HG03066 (cell line): ENCODE measurements at regions not wholly inside any gene's neighbourhood (a gene's known extent, or its start where the extent isn't known, plus 50 kb on each side); places are given as distances from the start of the nearest gene placed in this dataset.

Source experiments
- ATAC-seq: cut with Tn5 transposase; IDR thresholded peaks from one replicate; pipeline ENCODE4 v1.9.1; 2021; ENCODE audit warnings: low read depth; ENCODE audit not compliant: unreplicated experiment

DNA sequence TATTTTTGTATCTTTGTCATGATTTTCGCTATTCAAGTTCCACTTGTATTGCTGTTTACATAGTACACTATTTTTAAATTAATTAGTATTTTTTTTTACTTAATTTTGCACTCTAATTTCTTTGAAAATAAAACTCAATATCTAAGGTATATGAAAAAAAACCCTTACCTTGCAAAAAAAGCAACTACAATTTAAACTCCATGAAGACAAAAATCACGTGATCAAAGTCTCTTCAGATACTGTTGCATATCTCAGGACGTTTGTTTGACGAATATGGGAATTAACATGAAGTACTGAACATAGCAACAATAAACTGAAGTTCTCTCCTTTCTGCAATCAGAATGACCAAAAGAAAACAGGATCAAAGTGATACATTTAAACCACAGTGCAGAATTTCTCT lies 968.4 kb upstream of the SEL1L start:
- ATAC-seq: no peak

DNA sequence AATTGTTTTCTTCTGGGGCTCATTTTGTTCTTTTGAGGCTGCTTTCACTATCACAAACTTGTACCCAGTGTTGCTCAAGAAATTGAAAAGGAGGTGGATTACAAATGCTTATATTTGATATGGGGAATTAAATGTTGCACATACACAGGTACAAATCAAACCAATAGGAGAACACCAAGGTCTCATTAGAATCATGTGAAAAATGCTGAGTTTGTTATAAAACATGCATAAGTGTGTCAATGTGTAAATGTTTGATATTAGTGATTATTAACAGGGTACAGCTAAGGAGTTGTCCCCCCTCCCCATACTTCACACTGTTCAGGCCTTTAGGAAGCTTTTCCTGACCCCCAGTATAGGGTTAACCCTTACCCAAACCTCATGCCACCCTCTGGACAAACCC lies 971.2 kb upstream of the SEL1L start:
- no peak for ATAC-seq

DNA sequence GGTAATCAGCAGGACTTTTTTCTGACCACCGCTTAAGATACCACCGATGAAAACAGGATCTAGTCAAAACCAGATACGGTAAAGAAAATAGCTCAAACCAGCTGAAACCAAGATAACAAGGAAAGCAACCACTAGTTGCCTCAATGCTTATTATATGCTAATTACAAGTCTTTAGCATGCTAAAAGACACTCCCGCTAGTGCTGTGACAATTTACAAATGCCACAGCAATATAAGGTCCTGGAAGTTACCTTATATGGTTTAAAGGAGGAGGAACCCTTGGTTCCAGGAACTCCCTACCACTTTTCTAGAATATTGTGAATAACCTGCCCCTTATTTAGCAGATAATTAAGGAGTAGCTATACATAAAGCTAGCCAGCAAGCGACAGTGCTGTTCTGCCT lies 976.4 kb upstream of the SEL1L start:
- ATAC-seq: no peak

DNA sequence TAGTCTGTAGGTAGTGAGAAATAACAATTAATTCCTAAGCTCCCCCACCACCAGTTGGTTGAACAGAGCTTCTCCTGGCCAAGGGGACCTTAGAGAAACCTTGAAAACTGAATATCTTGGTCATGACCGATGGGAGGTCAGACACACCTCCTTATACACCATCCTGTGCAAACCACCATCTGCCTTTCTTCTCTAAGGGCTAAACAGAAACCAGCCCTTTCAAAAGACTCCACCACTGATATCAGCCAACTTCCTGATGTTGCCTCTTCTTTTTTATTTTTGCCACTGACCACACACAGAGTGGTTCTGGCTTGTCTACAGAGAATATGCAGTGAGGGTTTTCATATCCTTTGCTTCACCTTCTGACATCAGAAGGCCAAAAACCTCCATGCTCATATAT lies 977.7 kb upstream of the SEL1L start:
- ATAC-seq: no peak

DNA sequence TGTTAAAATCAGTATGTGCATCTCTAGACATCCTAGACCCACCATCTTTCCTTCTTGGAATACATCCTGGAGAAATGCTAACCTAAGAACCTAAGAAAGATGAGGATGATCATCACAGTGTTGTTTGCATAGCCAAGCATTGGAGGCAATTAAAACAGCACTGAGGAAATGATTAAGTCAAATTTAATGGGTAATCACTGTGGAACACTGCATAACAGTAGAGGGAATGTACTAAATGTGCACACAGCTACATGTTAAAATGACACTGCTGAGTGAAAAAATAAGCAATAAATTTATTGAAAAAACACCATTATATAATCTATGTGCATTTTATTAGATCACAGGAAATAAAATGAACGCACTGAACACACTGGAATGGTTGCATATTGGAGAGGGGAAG lies 987.1 kb upstream of the SEL1L start:
- no peak for ATAC-seq

DNA sequence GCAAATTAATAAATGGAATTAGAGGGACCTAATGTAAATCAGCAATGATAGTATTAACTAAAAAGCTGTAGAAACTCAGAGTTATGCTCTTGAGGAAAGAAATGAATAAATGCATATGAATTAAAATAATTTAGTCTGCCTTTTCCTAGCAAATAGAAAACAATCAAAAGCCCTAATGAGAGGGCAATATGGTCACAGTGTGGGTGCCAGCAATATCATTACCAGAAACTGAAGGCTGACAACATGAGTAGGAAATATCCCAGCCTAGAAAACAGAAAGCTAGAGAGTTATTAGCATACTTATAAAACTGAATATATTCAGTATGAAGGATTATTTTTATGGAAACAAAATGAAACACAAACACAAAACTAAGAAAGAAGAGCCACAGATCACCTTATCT lies 987.5 kb upstream of the SEL1L start:
- no peak for ATAC-seq

DNA sequence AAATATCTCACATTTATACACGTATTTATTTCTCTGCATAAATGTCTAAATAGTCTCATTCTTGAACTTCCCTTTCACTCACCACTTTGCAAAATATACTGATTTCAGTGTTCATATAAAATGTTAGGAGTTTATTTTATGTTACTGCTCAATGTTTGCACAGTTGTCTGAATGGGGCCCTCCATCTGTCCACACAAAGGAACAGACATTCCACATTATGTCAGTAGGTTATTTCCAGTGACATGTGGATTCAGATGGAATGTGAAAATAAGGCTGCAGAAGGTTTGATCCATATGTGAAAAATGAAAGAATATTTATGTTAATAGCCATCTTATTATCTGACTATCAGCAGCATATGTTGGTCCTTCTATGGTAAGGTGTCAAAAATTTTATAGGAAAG lies 994.4 kb upstream of the SEL1L start:
- no peak for ATAC-seq

DNA sequence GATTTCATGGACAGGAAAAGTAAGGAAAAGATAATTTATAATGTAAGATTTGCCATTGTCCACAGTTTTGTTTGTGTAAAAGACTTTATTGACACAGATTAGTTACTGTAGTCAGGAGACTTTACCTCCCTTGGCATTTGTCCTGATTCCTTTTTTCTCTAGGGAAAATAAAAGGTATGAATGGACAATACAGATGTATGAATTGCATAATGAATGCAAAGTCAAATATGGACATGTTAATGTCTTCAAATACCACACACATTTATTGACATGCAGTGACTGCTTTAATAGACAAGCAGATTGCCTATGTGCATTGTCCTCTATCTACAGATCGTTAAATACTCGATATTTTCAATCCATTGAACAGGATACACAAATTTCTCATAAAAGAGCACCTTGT lies 999.7 kb upstream of the SEL1L start:
- ATAC-seq: no peak

DNA sequence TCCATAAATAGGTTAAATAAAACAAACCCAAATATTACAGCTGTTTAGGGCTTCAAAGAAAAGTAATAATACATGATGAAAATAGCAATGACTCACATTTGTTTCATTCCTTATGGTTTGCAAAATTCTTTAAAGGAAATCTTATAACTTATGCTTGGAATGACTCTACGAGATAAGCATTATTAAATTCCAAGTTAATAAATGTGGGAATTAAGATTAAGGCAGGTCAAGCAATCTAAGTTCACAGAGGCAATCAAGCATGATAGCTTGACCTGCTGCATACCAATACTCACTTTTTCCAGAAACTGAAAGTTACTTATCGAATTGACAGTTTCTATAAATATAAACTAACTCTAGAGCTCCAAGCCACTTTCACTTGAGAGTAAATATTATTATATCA lies 1002.9 kb upstream of the SEL1L start:
- ATAC-seq: no peak

DNA sequence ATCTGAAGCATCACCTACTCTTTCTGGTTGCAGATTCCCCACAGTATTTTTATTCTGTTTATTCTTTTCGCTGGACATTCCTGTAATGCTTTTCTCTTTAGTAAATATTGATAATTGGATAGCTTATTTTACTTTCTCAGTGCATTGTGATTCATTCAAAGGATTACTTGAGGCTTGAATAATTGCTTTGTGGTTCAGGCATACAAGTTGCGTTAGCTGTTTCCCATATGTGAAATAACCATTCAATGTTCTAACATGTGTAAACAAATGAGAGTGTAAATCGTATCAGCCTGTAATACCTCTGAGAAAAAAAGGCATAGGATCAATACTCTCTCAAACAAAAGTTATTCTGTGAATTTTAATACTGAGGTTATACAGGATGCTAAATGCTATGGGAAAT lies 1004.2 kb upstream of the SEL1L start:
- no peak for ATAC-seq

DNA sequence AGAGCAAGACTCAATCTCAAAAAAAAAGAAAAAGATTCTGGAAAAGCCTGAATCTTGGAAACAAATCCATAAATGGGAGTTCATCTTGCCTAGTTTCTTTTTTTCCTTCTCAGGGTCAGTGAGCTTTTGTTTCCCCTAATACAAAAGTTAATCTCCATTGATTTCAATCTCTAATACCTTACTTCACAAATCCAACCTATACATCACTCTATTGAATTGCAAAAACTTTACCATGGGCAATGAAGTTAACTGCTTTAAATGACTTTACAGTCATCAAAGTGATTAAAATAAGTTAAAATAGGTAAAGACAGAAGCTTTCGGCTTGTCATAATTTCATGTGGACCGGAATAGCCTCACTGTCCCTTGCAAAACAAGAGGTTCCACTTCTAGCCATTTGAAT lies 1012.7 kb upstream of the SEL1L start:
- no peak for ATAC-seq

DNA sequence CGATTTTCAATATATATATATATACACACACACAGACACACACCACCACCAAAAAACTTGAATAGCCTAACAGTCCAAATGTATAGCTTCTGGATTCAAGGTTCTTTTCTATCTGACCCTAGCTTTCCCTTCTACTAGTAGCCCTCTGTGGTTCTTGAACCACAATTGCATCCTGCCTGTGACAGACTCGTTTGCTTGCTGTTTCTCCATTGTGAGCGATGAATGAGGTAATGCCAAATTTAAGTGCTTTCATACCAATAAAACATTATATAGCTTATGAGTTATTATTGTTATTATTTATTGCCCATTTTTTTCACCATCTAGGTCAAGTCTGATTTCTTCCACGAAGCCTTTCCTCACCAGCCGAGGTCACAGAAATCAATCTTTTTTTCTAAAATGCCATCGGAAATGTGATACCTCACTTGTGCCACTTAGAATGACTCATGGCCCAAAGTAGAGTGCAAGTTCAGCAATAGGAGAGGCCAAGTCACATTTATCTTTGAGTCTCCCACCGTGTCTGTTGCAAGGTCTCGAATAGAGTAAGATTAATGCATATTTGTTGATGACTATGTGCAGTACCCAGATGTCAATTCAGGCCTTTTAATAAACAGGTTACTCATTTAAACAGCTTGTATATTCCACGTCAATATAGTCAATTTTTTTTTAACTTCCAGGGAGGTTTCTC lies 1015.8 kb upstream of the SEL1L start:
- ATAC-seq: no peak

DNA sequence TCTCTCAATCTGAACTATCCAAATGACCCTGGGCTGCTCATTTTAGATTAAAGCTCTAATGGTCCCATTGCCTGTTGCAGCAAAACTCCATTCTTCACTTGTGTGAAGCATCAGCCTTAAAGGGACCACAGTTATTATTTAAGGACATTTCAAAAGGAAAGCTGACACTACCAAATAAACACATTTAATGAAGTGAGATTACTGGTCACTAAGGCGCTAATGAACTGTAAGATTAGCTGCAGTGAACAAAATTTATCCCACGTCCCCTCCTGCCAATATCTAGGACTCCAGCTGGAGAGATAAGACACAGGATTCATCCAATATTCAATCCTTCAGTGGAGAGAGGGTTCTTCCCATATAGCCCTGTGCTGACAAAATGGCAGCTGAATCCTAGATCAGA lies 1029.2 kb upstream of the SEL1L start:
- ATAC-seq: no peak

DNA sequence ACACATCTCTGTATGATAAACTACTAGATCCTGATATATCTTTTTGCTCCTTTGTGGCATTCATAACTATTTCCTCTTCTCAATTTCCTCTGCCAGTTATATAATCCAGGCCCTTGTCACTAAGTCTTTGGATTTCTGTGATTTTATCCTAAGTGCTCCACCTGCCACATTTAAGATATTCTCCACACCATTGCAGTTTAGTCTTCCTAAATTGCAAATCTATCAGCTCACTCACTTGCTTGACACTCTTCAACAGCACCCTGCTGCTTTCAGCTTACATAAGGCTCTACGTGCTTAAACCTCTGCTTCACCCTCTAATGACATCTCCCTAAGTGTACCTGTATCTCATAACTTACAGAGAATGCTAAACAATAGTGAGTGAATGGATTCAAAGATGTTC lies 1032.2 kb upstream of the SEL1L start:
- no peak for ATAC-seq

DNA sequence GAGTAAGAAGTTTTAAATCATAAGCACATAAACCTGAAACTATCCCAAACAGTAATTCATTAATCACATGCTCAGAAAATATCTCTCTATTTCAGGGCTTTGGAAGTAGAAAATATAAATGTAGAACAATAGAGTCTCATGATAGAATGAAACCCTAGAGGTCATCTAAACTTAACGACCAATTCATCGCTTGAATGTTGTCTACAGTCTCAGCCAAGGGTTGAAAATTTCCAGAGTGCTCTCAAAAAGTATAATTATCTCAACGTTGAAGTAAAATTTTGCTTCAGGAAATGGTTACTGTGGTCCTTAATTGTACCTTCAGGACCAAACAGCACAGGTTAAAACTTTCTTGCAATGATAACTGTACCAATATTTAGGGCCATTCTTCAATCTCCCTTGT lies 1053.6 kb upstream of the SEL1L start:
- ATAC-seq: no peak

DNA sequence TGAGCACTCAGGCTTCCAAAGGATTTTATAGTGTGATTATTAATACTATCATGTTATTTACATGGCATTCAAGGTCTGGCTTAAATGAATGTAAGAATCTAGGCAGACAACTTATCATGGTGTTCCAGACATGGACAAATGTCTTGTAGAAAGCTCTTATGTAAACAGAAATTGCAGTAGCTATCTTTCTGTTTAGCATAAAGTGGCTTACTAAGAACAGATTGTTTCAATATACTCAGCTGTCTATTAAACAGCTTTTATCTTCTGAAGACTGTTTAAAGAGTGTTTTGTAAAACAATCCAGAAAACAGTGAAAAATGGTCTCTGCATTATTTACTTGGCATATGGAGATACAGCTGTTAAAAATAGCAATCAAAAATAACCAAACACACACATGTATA lies 1061.8 kb upstream of the SEL1L start:
- ATAC-seq: no peak

DNA sequence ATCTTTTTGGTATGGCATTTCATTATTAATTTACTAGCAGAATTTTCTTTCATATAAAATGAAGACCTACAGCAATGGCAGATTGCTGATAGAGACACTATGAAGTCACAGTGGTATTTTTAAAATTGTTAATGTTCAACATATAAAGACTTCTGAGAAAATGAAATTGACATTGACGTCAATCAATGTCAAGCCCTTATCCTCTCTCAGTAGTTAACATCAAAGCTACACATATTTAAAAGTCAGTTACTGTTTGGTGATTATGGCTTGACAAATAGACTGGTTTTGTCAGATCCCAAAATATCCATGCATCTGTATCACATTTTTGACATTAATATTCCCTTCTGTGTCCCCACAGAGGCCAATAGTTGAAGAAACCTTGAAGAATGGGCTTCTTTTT lies 1069.1 kb upstream of the SEL1L start:
- no peak for ATAC-seq

DNA sequence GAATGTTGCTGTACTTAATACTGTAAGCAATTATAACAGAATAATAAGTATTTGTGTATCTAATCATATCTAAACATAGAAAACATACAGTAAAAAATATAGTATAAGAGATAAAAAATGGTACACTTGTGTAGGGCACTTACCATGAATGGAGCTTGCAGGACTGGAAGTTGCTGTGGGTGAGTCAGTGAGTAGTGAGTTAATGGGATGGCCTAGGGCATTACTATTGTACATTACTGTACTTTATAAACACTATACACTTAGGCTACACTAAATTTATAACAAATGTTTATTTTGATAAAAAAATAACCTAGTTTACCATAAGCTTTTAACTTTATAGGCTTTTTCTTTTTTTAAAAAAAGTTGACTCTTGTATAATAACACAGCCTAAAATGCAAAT lies 1071.2 kb upstream of the SEL1L start:
- no peak for ATAC-seq

DNA sequence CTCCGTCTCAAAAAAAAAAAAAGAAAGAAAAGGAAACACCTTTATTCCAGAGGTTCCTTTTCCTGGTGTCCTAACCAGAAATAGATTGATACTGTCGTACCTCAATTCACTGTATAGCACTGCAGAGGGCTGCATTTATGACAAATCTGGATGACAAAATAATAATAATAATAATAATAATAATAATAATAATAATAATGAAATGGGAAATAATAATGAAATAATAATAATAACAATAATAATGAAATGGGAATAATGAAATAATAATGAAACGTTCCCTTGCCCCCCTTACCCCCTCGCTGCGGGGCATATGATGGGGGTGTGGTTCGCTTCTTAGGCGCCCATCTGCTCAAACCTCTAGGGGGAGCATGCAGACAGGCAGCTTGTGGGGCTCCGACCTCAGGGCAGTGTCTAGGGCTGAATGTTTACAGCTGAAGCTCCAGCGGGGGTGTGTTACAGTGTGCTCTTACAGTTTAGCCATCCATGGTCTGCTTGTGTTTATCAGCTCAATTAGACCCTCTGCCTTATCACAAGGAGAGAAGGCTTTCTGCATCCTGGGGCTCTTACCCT lies 1088.3 kb upstream of the SEL1L start:
- ATAC-seq: no peak

DNA sequence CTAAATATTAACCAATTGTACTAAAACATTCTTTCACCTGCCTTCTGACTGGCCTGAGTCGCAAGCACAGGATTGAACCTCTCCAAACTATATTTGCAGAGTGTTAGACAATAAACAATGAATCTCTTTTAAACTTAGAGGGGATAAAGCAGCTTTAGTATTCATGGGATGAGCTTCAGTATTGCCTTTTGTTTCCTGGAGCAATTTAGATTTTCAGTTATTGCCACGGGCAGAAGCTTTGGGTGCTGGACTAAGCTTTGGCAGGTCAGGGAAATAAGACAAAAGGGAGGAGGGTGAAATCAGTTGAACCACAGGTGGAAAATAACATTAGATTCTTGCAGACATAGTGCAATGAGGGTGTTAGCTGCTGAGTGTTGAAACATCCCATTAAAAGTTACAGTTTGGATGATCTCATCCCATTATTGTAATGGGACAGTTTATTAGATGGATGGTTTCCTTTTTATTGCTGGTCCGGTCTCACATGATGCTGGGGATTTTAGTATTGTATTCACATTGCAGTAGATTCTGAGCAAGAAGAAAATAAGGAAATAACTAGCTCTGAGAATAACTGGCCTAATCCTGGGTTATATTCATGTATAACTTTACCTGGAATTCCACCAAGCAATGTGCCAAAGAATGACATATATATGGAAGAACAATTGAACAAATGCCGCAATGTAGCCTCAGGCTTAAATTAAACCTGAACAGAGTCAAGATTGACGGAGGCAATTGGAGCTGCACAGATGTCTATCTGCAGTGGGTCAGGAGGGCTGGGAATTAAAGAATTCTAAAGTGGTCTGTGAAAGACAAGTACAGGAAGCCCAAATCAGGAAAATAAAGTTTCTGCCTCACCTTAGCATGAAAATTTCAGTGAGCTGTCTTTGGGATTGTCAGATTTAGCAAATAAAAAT lies 1092.8 kb upstream of the SEL1L start:
- no peak for ATAC-seq

DNA sequence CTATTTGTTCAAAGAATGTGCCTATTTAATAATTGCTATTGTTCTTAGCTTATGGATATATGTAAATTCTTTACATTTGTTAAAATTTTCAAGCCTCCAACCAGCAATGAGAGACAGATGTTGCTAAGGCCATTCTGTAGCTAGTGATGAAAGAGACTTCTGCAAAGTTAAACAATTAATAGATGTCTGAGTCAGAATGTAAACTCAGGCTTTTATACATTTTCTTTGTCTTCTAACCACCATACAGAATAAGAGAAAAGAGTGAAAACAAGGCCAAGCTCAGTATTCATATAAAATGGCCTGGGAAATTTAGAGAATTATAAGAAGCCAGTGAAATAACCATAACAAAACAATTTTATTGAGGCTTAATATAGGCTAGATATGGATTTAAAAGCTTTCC lies 1102.3 kb upstream of the SEL1L start:
- no peak for ATAC-seq

DNA sequence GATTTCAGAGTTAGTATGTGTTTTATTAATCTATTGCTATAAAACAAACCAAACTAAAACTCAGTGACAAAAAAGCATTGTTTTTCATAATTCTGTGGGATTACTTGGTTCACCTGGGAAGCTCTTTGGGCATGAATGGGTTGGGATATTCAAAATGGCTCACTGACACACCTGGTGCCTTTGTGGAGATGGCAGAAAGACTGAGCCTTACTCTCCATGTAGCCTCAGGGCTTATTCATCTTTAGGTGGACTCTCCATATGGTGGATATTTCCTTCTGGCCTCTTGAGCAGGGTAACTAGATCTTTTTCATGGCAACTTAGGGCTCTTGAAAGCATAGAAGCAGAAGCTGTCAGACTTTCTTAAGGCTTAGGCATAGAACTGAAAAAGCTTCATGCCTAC lies 1102.8 kb upstream of the SEL1L start:
- ATAC-seq: no peak
